Activated CD4-positive, alpha-beta memory T cell treated with anti-CD3 and anti-CD28 coated beads, Interleukin-2, amount 10 ng/mL, durations not matched to agents 7 days and 5 days (primary cell): ENCODE measurements at regions not wholly inside any gene's neighbourhood (a gene's known extent, or its start where the extent isn't known, plus 50 kb on each side); places are given as distances from the start of the nearest gene placed in this dataset.
"Not testable (repeated sequence)": the region's sequence is repeated elsewhere in the genome, so short reads cannot be mapped to it uniquely, and the experiment has no call there.

Source experiments
- CTCF ChIA-PET: fragments of 350-600 bp; sonication (Branson Sonifier 250); formaldehyde crosslinking; loops from one replicate; lab custom pipeline; 2021; ENCODE audit warnings: antibody characterized with exemption, inconsistent platforms; lab: Charles Lee
- POLR2A ChIA-PET: fragments of 350-600 bp; sonication (Branson Sonifier 250); formaldehyde crosslinking; loops from one replicate; lab custom pipeline; 2021; ENCODE audit warnings: antibody characterized with exemption; lab: Charles Lee
- DNase-seq: peaks from one replicate; pipeline ENCODE4 v3.0.0-alpha.2; 2020
- H3K27ac Mint-ChIP-seq: one replicate; pipeline ENCODE4 v1.8.0; 2021; ENCODE audit warnings: mild to moderate bottlenecking, mixed read lengths
- H3K27me3 Mint-ChIP-seq: one replicate; pipeline ENCODE4 v1.8.0; 2021; ENCODE audit warnings: mixed read lengths
- H3K36me3 Mint-ChIP-seq: one replicate; pipeline ENCODE4 v1.8.0; 2021; ENCODE audit warnings: low read depth, mixed read lengths
- H3K4me1 Mint-ChIP-seq: one replicate; pipeline ENCODE4 v1.8.0; 2021; ENCODE audit warnings: mixed read lengths
- H3K4me3 Mint-ChIP-seq: one replicate; pipeline ENCODE4 v1.8.0; 2021; ENCODE audit warnings: mild to moderate bottlenecking, mixed read lengths
- H3K9me3 Mint-ChIP-seq: one replicate; pipeline ENCODE4 v1.8.0; 2021; ENCODE audit warnings: mixed read lengths

DNA sequence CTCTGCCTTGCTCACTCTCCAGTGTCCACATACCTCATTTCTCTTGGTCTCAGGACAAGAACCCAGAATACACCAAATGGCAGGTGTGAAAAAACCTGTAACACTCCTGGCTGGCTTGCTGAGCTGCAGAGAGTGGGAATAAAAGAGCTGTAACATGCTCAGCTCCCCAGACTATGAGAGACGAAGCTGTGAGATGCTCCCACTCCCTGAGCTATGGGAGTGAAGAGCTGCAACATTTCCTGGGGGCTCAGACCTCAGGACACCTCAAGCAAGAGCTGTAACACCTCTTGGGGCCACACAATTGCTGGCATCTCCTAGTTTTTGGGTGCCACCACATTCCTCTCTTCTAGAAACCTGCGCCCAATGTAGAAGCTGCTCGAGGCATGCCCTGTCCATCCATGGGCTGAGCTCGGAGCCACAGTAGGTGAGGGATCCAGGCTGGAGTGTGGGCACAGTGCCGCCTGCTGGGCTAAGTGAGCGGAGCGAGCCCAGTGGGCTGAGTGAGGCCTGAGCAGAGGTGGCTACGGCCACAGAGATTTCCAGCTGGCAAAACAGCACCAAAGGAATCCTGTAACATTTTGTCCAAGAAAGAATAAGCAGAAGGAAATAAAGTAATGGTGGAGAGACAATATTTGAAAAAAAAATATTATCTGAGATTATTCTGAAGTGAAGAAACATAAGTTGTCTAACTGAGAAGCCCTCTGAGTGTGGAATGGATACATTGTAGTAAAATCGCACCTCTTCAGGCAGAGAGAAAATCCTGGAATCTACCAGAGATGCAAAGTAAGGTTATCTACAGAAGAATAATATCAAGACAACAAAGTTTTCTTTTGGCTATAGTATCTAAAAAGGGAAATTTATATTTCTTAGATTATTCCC, 186.2 kb upstream of the PCDH9 start:
- POLR2A ChIA-PET, result no interaction called here
- Mint-ChIP-seq H3K4me1 (no peaks in the 10 kb centered on the region), H3K9me3 (no peaks in the 10 kb centered on the region), H3K36me3 (no peaks in the 10 kb centered on the region), H3K27me3 (no peaks in the 10 kb centered on the region), H3K27ac (no peak overlapping the region), H3K4me3 (no peak overlapping the region)
- CTCF ChIA-PET, result no interaction called here
- DNase-seq, result no peak

DNA sequence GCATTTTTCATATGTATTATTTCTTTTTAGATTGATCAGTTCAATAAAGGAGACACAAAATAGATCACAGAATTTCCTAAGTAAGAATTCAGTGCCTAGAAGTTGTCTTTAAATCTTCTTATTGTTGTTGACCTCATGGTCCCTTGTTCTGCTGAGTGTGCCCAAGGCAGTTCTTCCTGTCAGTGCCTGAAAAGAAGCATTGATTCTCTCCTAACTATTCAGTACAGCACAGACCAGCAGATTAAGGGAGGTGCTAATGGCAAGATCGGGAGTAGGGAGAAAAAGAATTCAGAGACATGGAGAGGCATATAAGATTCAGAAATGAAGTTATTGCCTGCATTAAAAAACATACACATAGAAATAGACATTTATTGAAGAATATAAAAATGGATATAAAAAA, 180.5 kb upstream of the PCDH9 start:
- DNase-seq, result no peak
- Mint-ChIP-seq H3K27ac (no peak overlapping the region), H3K4me1 (no peaks in the 10 kb centered on the region), H3K27me3 (no peaks in the 10 kb centered on the region), H3K36me3 (no peaks in the 10 kb centered on the region), H3K4me3 (no peak overlapping the region), H3K9me3 (no peaks in the 10 kb centered on the region)
- ChIA-PET CTCF (no interaction called here), POLR2A (no interaction called here)

DNA sequence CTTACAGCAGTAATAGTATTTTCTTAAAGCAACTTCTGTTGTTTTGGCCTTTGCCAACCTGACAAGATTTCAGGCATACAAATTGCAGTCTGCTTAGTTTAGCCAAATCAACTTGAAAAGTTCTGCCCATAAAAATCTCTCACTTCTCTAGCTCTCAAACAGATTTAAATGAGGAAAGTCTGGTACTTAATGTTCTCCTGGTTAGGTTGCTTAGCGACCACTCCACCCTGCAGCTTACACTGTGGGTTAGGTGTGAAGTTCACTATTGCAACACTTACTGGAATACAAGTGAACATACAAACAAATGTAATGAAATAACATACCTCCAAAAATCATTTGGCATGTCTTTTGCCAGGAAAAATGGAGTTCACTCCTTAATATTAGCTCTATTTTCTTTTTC, 178.7 kb upstream of the PCDH9 start:
- H3K27me3 Mint-ChIP-seq, result no peaks in the 10 kb centered on the region
- DNase-seq, result no peak

DNA sequence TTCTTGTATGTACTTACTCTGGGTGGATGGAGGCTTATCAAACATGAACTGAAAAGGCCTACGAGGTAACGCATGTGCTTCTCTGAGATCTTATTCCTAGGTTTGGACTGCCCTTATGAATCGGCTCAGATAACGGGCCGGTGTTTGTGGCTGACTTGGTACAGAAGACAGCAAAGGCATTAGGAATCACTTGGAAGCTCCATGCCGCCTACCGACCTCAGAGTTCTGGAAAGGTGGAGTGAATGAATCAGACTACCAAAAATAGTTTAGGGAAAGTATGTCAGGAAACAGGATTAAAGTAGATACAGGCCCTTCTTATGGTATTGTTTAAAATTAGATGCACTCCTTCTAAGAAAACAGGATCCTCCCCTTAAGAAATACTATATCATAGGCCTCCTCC, 172.4 kb upstream of the PCDH9 start:
- Mint-ChIP-seq H3K4me1 (no peaks in the 10 kb centered on the region), H3K27me3 (no peaks in the 10 kb centered on the region), H3K36me3 (no peaks in the 10 kb centered on the region), H3K9me3 (peaks cover 6% of the 10 kb centered on the region), H3K4me3 (no peak overlapping the region), H3K27ac (no peak overlapping the region)
- DNase-seq, result no peak
- ChIA-PET POLR2A (no interaction called here), CTCF (no interaction called here)

More for the DNA sequence above, 178.7 kb upstream of the PCDH9 start:
- Mint-ChIP-seq H3K4me3 (no peak overlapping the region), H3K4me1 (no peaks in the 10 kb centered on the region), H3K27ac (no peak overlapping the region), H3K36me3 (no peaks in the 10 kb centered on the region), H3K9me3 (no peaks in the 10 kb centered on the region)
- ChIA-PET POLR2A (no interaction called here), CTCF (no interaction called here)

DNA sequence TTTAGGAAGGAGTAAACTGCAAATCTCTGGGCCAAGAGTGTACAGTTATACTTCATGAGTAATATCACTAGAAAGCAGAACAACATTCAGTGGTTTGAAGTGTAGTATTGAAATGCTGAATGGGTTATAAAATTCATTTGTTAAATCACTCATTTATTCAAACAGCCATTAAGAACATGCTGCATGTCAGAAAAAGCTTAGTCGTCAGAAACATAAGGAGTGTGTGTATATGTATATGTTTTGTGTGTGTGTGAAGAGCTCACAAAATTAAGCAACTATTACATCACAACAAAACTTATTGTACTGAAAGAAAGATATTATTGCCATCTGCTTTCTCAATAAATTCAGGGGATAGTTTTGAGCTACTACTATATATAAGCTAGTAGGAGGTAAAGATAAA, 165.4 kb upstream of the PCDH9 start:
- CTCF ChIA-PET, result no interaction called here
- Mint-ChIP-seq H3K36me3 (no peaks in the 10 kb centered on the region), H3K4me3 (no peak overlapping the region), H3K9me3 (peaks cover 4% of the 10 kb centered on the region), H3K27ac (no peak overlapping the region), H3K27me3 (no peaks in the 10 kb centered on the region), H3K4me1 (no peaks in the 10 kb centered on the region)
- no peak for DNase-seq
- POLR2A ChIA-PET, result no interaction called here

GRCh38 chr13:67392014-67392413, 161.9 kb upstream of the PCDH9 start:
- Mint-ChIP-seq H3K4me3 (no peak overlapping the region), H3K27ac (no peak overlapping the region), H3K4me1 (no peaks in the 10 kb centered on the region), H3K36me3 (no peaks in the 10 kb centered on the region), H3K9me3 (no peaks in the 10 kb centered on the region), H3K27me3 (no peaks in the 10 kb centered on the region)
- DNase-seq, result no peak
- CTCF ChIA-PET, result no interaction called here
- POLR2A ChIA-PET, result no interaction called here

- H3K4me1 Mint-ChIP-seq, result no peaks in the 10 kb centered on the region
Observed at GRCh38 chr13:67390462-67391086, 160.4 kb upstream of the PCDH9 start.

DNA sequence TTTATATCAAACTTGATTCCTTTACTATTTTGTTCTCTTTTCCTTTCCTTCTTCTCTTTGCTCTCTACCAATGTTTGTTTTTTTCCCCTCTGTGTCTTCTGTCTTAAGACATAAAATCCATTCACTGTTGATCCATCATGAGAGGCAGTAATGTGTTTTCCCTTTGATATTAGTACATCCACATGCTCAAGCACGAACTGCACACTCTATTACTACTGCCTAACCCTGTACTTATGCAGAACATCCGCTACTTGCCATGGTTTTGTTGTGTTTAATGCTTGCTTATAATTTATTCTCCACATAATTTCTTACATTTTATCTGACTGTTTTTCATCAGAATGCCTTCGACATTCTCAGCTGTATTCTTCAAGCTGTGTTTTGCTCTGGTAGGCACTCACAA, 159.0 kb upstream of the PCDH9 start:
- H3K4me3 Mint-ChIP-seq, result no peak overlapping the region
- DNase-seq, result no peak
- CTCF ChIA-PET, result no interaction called here
- POLR2A ChIA-PET, result no interaction called here
- H3K9me3 Mint-ChIP-seq, result no peaks in the 10 kb centered on the region
- H3K27me3 Mint-ChIP-seq, result no peaks in the 10 kb centered on the region
- H3K4me1 Mint-ChIP-seq, result no peaks in the 10 kb centered on the region
- H3K27ac Mint-ChIP-seq, result no peak overlapping the region
- H3K36me3 Mint-ChIP-seq, result no peaks in the 10 kb centered on the region

More at GRCh38 chr13:67390462-67391086, 160.4 kb upstream of the PCDH9 start:
- CTCF ChIA-PET, result no interaction called here
- no peaks in the 10 kb centered on the region for H3K36me3 Mint-ChIP-seq
- no peaks in the 10 kb centered on the region for H3K27me3 Mint-ChIP-seq
- H3K9me3 Mint-ChIP-seq, result no peaks in the 10 kb centered on the region
- H3K27ac Mint-ChIP-seq, result no peak overlapping the region
- H3K4me3 Mint-ChIP-seq, result no peak overlapping the region
- POLR2A ChIA-PET, result no interaction called here
- no peak for DNase-seq

GRCh38 chr13:67383109-67383757, 153.1 kb upstream of the PCDH9 start:
- H3K9me3 Mint-ChIP-seq, CTCF ChIA-PET, H3K4me1 Mint-ChIP-seq, POLR2A ChIA-PET, H3K36me3 Mint-ChIP-seq, H3K27me3 Mint-ChIP-seq, DNase-seq, H3K27ac Mint-ChIP-seq, H3K4me3 Mint-ChIP-seq: not testable (repeated sequence)

- Mint-ChIP-seq H3K27me3 (no peaks in the 10 kb centered on the region), H3K36me3 (no peaks in the 10 kb centered on the region), H3K9me3 (no peaks in the 10 kb centered on the region), H3K4me1 (no peaks in the 10 kb centered on the region), H3K4me3 (no peak overlapping the region), H3K27ac (no peak overlapping the region)
- ChIA-PET POLR2A (no interaction called here), CTCF (no interaction called here)
- no peak for DNase-seq
Observed at GRCh38 chr13:67377919-67378318, 147.8 kb upstream of the PCDH9 start.

DNA sequence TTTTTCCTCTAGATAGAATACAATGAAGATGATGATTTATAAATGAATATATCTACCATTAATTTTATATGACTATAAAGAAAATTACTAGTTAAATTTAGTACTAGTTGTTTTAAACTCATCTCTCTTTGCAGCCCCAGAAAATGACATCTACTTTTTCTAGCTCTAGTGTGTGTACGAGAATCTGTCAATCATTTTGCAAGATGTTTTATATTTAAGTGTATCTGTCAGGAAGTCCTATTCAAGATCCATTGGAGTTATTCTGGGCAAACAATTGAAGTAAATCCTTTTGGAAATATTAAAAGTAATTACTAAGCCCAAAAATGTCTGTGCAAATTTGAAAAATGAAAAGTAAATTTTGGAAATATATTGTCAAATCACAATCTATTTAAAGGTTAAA, 144.3 kb upstream of the PCDH9 start:
- ChIA-PET CTCF (no interaction called here), POLR2A (no interaction called here)
- H3K36me3 Mint-ChIP-seq, result no peaks in the 10 kb centered on the region
- H3K9me3 Mint-ChIP-seq, result no peaks in the 10 kb centered on the region
- H3K4me1 Mint-ChIP-seq, result no peaks in the 10 kb centered on the region
- no peak overlapping the region for H3K4me3 Mint-ChIP-seq
- no peak overlapping the region for H3K27ac Mint-ChIP-seq
- H3K27me3 Mint-ChIP-seq, result no peaks in the 10 kb centered on the region
- DNase-seq, result no peak

- no peak overlapping the region for H3K27ac Mint-ChIP-seq
- no peaks in the 10 kb centered on the region for H3K9me3 Mint-ChIP-seq
- CTCF ChIA-PET, result no interaction called here
- no peak for DNase-seq
- H3K27me3 Mint-ChIP-seq, result no peaks in the 10 kb centered on the region
- no peaks in the 10 kb centered on the region for H3K4me1 Mint-ChIP-seq
- no peak overlapping the region for H3K4me3 Mint-ChIP-seq
- H3K36me3 Mint-ChIP-seq, result no peaks in the 10 kb centered on the region
- POLR2A ChIA-PET, result no interaction called here
Observed at GRCh38 chr13:67372868-67373464, 142.8 kb upstream of the PCDH9 start.

DNA sequence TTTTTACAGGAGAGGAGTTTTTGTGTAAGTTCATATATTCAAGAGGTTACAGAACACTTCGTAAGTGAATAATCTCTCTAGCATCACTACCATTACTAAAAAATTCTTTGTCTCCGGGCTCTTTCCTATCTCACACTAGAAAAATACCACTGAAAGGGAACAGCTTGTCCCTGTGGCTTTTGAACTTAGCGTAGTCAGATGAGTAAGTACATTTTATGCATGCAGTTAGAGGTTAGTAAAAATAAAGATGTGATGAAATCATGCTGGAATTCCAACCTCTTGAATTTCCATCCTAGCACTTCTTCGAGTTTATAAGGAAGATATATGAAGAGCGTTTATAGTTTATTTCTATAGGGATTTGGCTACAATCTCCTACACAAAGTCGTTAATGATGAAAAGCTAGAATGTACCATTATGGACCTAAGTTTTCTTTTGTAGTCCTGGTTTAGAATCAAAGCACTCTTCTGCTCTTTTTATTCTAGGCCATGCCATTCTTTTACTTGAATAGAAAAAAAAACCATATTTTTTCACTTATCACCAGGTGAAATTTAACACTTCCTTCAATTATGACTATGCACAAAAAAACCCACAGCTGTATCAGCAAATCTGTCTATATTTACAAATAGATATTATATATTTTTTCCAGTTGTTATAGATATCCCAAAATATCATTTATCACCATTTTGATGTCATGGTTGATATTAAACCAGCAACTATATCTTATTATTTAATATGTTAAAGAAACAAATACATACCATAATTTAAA, 139.9 kb upstream of the PCDH9 start:
- H3K36me3 Mint-ChIP-seq, result no peaks in the 10 kb centered on the region
- no peak for DNase-seq
- POLR2A ChIA-PET, result no interaction called here
- no peak overlapping the region for H3K27ac Mint-ChIP-seq
- CTCF ChIA-PET, result no interaction called here
- no peaks in the 10 kb centered on the region for H3K27me3 Mint-ChIP-seq
- H3K9me3 Mint-ChIP-seq, result no peaks in the 10 kb centered on the region
- no peaks in the 10 kb centered on the region for H3K4me1 Mint-ChIP-seq
- H3K4me3 Mint-ChIP-seq, result no peak overlapping the region
